Adrenal gland (tissue), 9 donors: ENCODE measurements at regions not wholly inside any gene's neighbourhood (a gene's known extent, or its start where the extent isn't known, plus 50 kb on each side); places are given as distances from the start of the nearest gene placed in this dataset.

ENCODE experiments used
- DNase-seq, 7 donors: peaks; one replicate each; pipeline ENCODE4 v3.0.0-alpha.2; 2019 to 2020
- H3K27ac ChIP-seq, 5 donors: fragments of 200-600 bp; sonication (generic) in 4 of 5; 1 replicate in 3 of 5; 2 replicates in 2 of 5; pipeline versions ENCODE4 v1.5.1 to v1.8.0; 2016 to 2020; ENCODE audit warnings: mild to moderate bottlenecking in 1 of 5
- H3K27me3 ChIP-seq: fragments of 200-600 bp; 2 replicates; pipeline ENCODE4 v1.8.0; 2021
- H3K36me3 ChIP-seq, 2 donors: fragments of 200-600 bp; replicated peaks in 1 of 2; 1 replicate in 1 of 2; 2 replicates in 1 of 2; pipeline versions ENCODE4 v1.5.1 to v1.8.0; 2018 to 2022
- H3K4me1 ChIP-seq, 2 donors: fragments of 200-600 bp; replicated peaks in 1 of 2; 1 replicate in 1 of 2; 2 replicates in 1 of 2; pipeline versions ENCODE4 v1.5.1 to v1.8.0; 2018 to 2021
- H3K4me3 ChIP-seq, 4 donors: fragments of 200-600 bp; sonication (generic) in 3 of 4; one replicate each; pipeline ENCODE4 v1.5.1; 2016 to 2018
- H3K9me3 ChIP-seq, 3 donors: fragments of 200-600 bp; sonication (generic) in 1 of 3; replicated peaks in 1 of 3; 1 replicate in 2 of 3; 2 replicates in 1 of 3; pipeline versions ENCODE4 v1.5.1 to v1.8.0; 2016 to 2021
- POLR2A ChIP-seq, 2 donors: fragments of 450-650 bp; IDR thresholded peaks; one replicate each; pipeline ENCODE4 v1.6.1; 2017; ENCODE audit warnings: antibody characterized with exemption in 2 of 2, mild to moderate bottlenecking in 2 of 2, moderate library complexity in 1 of 2
- WGBS, 4 donors: extraction: QIAGEN DNeasy Blood & Tissue Kit in 2 of 4; methylation state at CpG; one replicate each; pipeline versions ENCODE4 v1.1.5 to v1.1.7; 2013 to 2017; 5-methylcytosine and 5-hydroxymethylcytosine counted together
- intact Hi-C, 2 donors: fragments of 100-400 bp; cut with DNase I; formaldehyde crosslinking; loops; one replicate each; pipeline versions ENCODE4 v1.14.1 to v1.15.0; 2022 to 2023
- TF ChIP-seq, protein P1 (sequence below), 6 experiments: fragments of 450-650 bp in 4 of 6; fragments of 200-600 bp in 2 of 6; sonication (generic) in 1 of 6; IDR thresholded peaks; 1 replicate in 5 of 6; 2 replicates in 1 of 6; pipeline versions ENCODE4 v1.5.1 to v1.8.0; 2016 to 2021; ENCODE audit warnings: antibody characterized with exemption in 6 of 6, mild to moderate bottlenecking in 2 of 6, moderate library complexity in 1 of 6
- donor health status: healthy with polysubstance abuse.
- donor health status: Bipolar disorder and iron deficiency.
- donor health status: DM: yes; HTN: yes; CAD: no.
- donor health status: DM: no; HTN: no; CAD: no.
- donor health status: DM: no; HTN: no; CAD: no.

DNA sequence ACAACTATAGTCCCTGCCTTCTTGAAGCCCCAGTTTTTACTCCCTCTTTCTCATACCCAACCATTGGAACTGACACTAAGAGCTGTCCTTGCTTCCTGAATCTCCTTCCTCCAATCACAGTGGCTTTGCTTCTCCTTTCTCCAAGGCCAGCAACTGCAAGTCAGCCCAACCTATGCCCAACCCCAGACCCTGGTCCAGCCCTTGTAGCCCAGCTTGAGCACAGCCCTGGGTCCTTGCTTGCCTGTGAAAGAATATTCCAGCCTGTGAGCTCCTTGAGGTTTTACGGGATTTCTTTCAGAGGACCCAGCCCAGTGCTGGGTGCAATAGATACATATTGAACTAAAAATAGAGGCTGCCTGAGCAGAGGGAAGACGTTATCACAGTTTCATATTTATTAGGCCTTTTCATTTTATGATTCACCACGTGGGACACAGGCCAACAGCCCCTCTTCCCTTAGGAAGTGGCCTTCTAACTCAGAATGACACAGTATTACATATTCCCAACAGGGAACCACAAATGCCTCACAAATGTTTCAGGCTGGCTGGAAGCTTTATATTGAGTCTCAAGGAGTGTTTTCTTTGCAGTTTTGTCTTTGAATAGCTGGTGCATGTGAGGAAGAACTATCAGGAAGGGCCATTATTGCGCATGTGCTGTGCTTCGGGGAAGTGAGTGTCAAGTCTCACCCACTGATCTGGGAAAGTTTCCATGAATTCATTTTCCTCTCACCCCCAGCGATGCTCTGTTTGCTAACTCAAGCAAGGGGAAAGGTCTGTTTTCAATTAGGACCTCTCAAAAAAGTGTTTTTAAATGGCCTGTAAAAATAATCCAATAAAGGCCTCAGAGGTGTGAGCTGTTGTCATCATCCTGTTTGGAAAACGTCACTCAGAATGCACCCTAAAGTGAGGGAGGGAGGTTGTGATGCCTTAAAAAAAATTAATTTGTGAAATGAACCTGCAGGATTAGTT, 92.3 kb upstream of the NFIA start:
- Histone ChIP-seq H3K27me3 (no peaks in the 10 kb centered on the region), H3K4me1 (peaks cover 21 to 47% of the 10 kb centered on the region in 2 donors), H3K27ac (peak overlapping the region; percentile 35 to 91 (median 62)), H3K36me3 (no peaks in the 10 kb centered on the region), H3K9me3 (no peaks in the 10 kb centered on the region), H3K4me3 (peak overlapping the region in 1 of 4 donors; percentile 26)
- peak in 1 of 2 donors; percentile 46 for TF ChIP-seq POLR2A (IDR thresholded peaks at IDR 0.05)
- TF ChIP-seq, protein P1, sequence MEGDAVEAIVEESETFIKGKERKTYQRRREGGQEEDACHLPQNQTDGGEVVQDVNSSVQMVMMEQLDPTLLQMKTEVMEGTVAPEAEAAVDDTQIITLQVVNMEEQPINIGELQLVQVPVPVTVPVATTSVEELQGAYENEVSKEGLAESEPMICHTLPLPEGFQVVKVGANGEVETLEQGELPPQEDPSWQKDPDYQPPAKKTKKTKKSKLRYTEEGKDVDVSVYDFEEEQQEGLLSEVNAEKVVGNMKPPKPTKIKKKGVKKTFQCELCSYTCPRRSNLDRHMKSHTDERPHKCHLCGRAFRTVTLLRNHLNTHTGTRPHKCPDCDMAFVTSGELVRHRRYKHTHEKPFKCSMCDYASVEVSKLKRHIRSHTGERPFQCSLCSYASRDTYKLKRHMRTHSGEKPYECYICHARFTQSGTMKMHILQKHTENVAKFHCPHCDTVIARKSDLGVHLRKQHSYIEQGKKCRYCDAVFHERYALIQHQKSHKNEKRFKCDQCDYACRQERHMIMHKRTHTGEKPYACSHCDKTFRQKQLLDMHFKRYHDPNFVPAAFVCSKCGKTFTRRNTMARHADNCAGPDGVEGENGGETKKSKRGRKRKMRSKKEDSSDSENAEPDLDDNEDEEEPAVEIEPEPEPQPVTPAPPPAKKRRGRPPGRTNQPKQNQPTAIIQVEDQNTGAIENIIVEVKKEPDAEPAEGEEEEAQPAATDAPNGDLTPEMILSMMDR (IDR thresholded peaks at IDR 0.05) = no peak
- intact Hi-C loops = no loop called here
- 8 to 14% (median 12%) methylated on average over 7 of the region's 7 CpGs for WGBS, 4 donors
- peak; percentile 76 to 92 (median 87) for DNase-seq

DNA sequence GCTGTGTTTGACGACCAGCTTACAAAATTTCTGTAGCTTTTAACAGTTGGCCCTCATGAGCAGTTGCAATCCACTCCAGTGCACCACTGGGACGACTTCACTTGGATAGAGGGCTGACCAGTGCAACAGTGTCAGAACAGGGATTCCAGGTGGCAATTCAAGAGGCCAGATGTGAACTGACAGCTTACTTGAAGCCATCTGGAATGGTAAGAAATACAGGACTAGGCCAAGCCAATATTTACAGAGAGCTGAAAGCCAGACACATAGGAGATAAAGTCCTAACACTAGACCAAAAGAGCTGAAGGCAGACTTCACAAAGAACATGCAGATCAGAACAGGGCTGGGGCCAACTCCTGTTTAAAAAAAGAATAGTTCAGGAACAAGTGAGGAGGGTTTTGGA, 93.5 kb upstream of the NFIA start:
- peaks cover 21 to 42% of the 10 kb centered on the region in 2 donors for H3K4me1 ChIP-seq
- 82 to 92% (median 89%) methylated on average over 2 of the region's 2 CpGs for WGBS, 4 donors
- intact Hi-C loops = no loop called here
- TF ChIP-seq, protein P1 (IDR thresholded peaks at IDR 0.05) = no peak
- TF ChIP-seq POLR2A (IDR thresholded peaks at IDR 0.05) = no peak
- H3K36me3 ChIP-seq = no peaks in the 10 kb centered on the region
- peak overlapping the region in 1 of 5 donors; percentile 91 for H3K27ac ChIP-seq
- no peaks in the 10 kb centered on the region for H3K27me3 ChIP-seq
- H3K4me3 ChIP-seq = no peak overlapping the region
- DNase-seq = no peak
- H3K9me3 ChIP-seq = no peaks in the 10 kb centered on the region

DNA sequence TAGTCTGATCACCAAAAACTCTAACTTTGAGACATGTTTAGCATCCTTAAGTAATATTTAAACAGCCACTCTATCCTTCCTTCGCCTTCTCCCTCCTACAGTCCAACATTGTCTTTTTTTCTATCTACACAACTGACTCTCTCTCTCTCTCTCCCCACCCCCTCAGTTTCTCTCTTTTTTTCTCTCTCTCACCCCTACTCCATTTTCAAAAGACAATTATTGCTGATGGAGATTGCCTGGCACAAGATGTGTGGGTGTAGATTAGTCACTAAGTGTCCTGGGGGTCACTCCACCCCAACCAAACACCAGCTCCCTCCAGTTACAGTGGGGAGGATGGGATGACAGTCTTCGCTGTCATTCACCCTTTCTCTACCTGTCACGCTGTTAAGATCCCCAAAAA, 94.5 kb upstream of the NFIA start:
- H3K9me3 ChIP-seq = no peaks in the 10 kb centered on the region
- WGBS, 4 donors = 92 to 98% (median 96%) methylated on average over 3 of the region's 3 CpGs
- H3K36me3 ChIP-seq = no peaks in the 10 kb centered on the region
- H3K4me3 ChIP-seq = no peak overlapping the region
- no peak for DNase-seq
- H3K4me1 ChIP-seq = peaks cover 21 to 37% of the 10 kb centered on the region in 2 donors
- TF ChIP-seq, protein P1 (IDR thresholded peaks at IDR 0.05) = no peak
- TF ChIP-seq POLR2A (IDR thresholded peaks at IDR 0.05) = no peak
- intact Hi-C loops = no loop called here
- no peak overlapping the region for H3K27ac ChIP-seq
- no peaks in the 10 kb centered on the region for H3K27me3 ChIP-seq

GRCh38 chr1:60984062-60984799, 98.1 kb upstream of the NFIA start:
- DNase-seq = peak in 6 of 7 donors; percentile 13 to 60 (median 30)
- no peak overlapping the region for H3K4me3 ChIP-seq
- no peaks in the 10 kb centered on the region for H3K27me3 ChIP-seq

More at GRCh38 chr1:60984062-60984799, 98.1 kb upstream of the NFIA start:
- no peak for TF ChIP-seq POLR2A (IDR thresholded peaks at IDR 0.05)
- TF ChIP-seq, protein P1 (IDR thresholded peaks at IDR 0.05) = no peak
- no peaks in the 10 kb centered on the region for H3K9me3 ChIP-seq
- peak overlapping the region in 2 of 5 donors; percentile 65 to 70 for H3K27ac ChIP-seq
- peaks cover 5 to 10% of the 10 kb centered on the region in 2 donors for H3K4me1 ChIP-seq
- no peaks in the 10 kb centered on the region for H3K36me3 ChIP-seq
- intact Hi-C loops = loop anchor here in 1 of 2 donors (5.0 kb wide), 1 partner anchor 58 kb away; no protein-coding TSS in a partner anchor
- WGBS, 4 donors = 64 to 77% (median 70%) methylated on average over 7 of the region's 7 CpGs
